ENCODE measurements at regions not wholly inside any gene's neighbourhood (a gene's known extent, or its start where the extent isn't known, plus 50 kb on each side); places are given as distances from the start of the nearest gene placed in this dataset.

- Histone ChIP-seq H3K4me2 (no peak overlapping the region), H3K4me3 (ENCODE audit: low read depth in 2 of 2, low read length in 1 of 2) (no peak overlapping the region), H4K20me1 (ENCODE audit: insufficient read depth) (no peaks in the 10 kb centered on the region), H3K9ac (no peak overlapping the region), H3K27me3 (ENCODE audit: insufficient read depth) (no peaks in the 10 kb centered on the region), H3K27ac (ENCODE audit: low read depth in 2 of 2, low read length in 1 of 2) (no peak overlapping the region), H3K36me3 (replicated peaks in 1 of 2; ENCODE audit: control insufficient read depth in 1 of 2, insufficient read depth in 2 of 2, low read length in 1 of 2) (no peaks in the 10 kb centered on the region), H3F3A (replicated peaks; ENCODE audit: insufficient read depth) (peaks cover 10% of the 10 kb centered on the region), H3K9me3 (no peaks in the 10 kb centered on the region), H3K4me1 (ENCODE audit: control insufficient read depth in 1 of 2, insufficient read depth in 2 of 2, low read depth in 1 of 2, low read length in 1 of 2) (peaks cover 0 to 10% of the 10 kb centered on the region in 2 experiments; a peak in 2 of 4 replicates), H3K79me2 (ENCODE audit: insufficient read depth) (no peaks in the 10 kb centered on the region), H3K9me2 (no peaks in the 10 kb centered on the region), H2AFZ (ENCODE audit: low read depth) (no peak overlapping the region)
- no peak for DNase-seq
- TF ChIP-seq TCF12 (IDR thresholded peaks at IDR 0.05) = no peak
- no peak for TF ChIP-seq TAF1 (IDR thresholded peaks at IDR 0.05; ENCODE audit: borderline replicate concordance, low read depth, low read length)
- no peak for TF ChIP-seq REST (IDR thresholded peaks at IDR 0.05; ENCODE audit: low read depth, low read length)
- TF ChIP-seq FOXJ3 (CRISPR knock-in tag; IDR thresholded peaks at IDR 0.05) = no peak
- TF ChIP-seq MEF2A (IDR thresholded peaks at IDR 0.05; ENCODE audit: borderline replicate concordance, low read depth) = no peak
- TF ChIP-seq CTCF (IDR thresholded peaks at IDR 0.05) = no peak
- no peak for TF ChIP-seq FOXM1 (IDR thresholded peaks at IDR 0.05; ENCODE audit: low read depth)
- no peak for TF ChIP-seq CHD2 (IDR thresholded peaks at IDR 0.05; ENCODE audit: low read length, partially characterized antibody)
- ChIA-PET CTCF (interaction anchor here (0.6 to 1.5 kb wide), 5 partner anchors 337 to 673 kb away, joined by 3 to 4 read pairs (median 3); no protein-coding TSS in a partner anchor), POLR2A (no interaction called here)
Measured at GRCh38 chr6:55954436-55954835, 79.0 kb upstream of the BMP5 start.

- WGBS (ENCODE audit: low lambda C conversion rate) = 23% methylated on average over 7 of the region's 7 CpGs
- ChIA-PET POLR2A (no interaction called here), CTCF (interaction anchor here (0.7 to 1.2 kb wide), 5 partner anchors 16 to 511 kb away, joined by 3 to 4 read pairs (median 3); no protein-coding TSS in a partner anchor)
- H3K27ac ChIP-seq (ENCODE audit: low read depth in 2 of 2, low read length in 1 of 2) = no peak overlapping the region
- no peaks in the 10 kb centered on the region for H3K9me2 ChIP-seq
- no peaks in the 10 kb centered on the region for H3K36me3 ChIP-seq (replicated peaks in 1 of 2; ENCODE audit: control insufficient read depth in 1 of 2, insufficient read depth in 2 of 2, low read length in 1 of 2)
- no peak overlapping the region for H3K4me3 ChIP-seq (ENCODE audit: low read depth in 2 of 2, low read length in 1 of 2)
- no peak overlapping the region for H2AFZ ChIP-seq (ENCODE audit: low read depth)
- no peak for DNase-seq
- H3K27me3 ChIP-seq (ENCODE audit: insufficient read depth) = no peaks in the 10 kb centered on the region
- peaks cover 9% of the 10 kb centered on the region for H3F3A ChIP-seq (replicated peaks; ENCODE audit: insufficient read depth)
- no peak overlapping the region for H3K9ac ChIP-seq
- H3K79me2 ChIP-seq (ENCODE audit: insufficient read depth) = no peaks in the 10 kb centered on the region
- H3K9me3 ChIP-seq = no peaks in the 10 kb centered on the region
- no peaks in the 10 kb centered on the region for H4K20me1 ChIP-seq (ENCODE audit: insufficient read depth)
- H3K4me1 ChIP-seq (ENCODE audit: control insufficient read depth in 1 of 2, insufficient read depth in 2 of 2, low read depth in 1 of 2, low read length in 1 of 2) = peaks cover 0 to 2% of the 10 kb centered on the region in 2 experiments; a peak in 2 of 4 replicates
- no peak overlapping the region for H3K4me2 ChIP-seq
- TF ChIP-seq TEAD4 (IDR thresholded peaks at IDR 0.05; ENCODE audit: borderline replicate concordance, insufficient read depth) (no peak), SMC3 (IDR thresholded peaks at IDR 0.05; ENCODE audit: low read depth, low read length) (peak; percentile 45), CTCF (IDR thresholded peaks at IDR 0.05) (peak; percentile 56), ELF1 (IDR thresholded peaks at IDR 0.05) (no peak), NFIC (IDR thresholded peaks at IDR 0.05; ENCODE audit: borderline replicate concordance) (no peak), SIN3A (IDR thresholded peaks at IDR 0.05; ENCODE audit: borderline replicate concordance, low read depth, low read length) (no peak), TAF1 (IDR thresholded peaks at IDR 0.05; ENCODE audit: borderline replicate concordance, low read depth, low read length) (no peak), JUND (IDR thresholded peaks at IDR 0.05) (no peak), TCF12 (IDR thresholded peaks at IDR 0.05) (no peak), ZBTB33 (IDR thresholded peaks at IDR 0.05; ENCODE audit: borderline replicate concordance, low read depth) (no peak), RAD21 (IDR thresholded peaks at IDR 0.05; ENCODE audit: low read length) (peak; percentile 55)
- TF ChIP-seq, protein P1, sequence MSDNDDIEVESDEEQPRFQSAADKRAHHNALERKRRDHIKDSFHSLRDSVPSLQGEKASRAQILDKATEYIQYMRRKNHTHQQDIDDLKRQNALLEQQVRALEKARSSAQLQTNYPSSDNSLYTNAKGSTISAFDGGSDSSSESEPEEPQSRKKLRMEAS (IDR thresholded peaks at IDR 0.05; ENCODE audit: low read depth) = no peak
- TF ChIP-seq, protein P2, sequence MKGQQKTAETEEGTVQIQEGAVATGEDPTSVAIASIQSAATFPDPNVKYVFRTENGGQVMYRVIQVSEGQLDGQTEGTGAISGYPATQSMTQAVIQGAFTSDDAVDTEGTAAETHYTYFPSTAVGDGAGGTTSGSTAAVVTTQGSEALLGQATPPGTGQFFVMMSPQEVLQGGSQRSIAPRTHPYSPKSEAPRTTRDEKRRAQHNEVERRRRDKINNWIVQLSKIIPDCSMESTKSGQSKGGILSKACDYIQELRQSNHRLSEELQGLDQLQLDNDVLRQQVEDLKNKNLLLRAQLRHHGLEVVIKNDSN (IDR thresholded peaks at IDR 0.05; ENCODE audit: borderline replicate concordance, low read depth) = no peak
Measured at GRCh38 chr6:55953335-55953734, 77.9 kb upstream of the BMP5 start.
